ENCODE measurements at regions not wholly inside any gene's neighbourhood (a gene's known extent, or its start where the extent isn't known, plus 50 kb on each side); places are given as distances from the start of the nearest gene placed in this dataset.

DNA sequence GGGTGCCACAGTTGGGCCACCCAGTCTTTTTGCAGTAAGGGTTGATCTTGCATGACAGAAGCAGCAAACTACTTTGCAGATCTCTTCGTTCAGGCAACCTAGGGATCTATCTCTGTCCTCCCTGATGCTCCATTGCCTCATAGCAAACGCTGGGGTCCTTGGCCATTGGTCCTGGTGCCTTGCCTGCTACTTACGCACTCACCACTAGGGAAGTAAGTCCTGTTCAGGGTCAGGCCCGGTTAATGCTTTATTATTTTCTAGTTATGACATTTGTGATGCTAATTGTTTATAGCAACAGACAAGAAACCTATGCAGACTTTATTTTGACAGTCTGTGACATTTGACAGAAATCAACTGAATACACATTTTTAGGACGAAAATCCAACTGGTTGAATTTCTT, 326.5 kb upstream of the FMN2 start:
- TF ChIP-seq, protein P1, sequence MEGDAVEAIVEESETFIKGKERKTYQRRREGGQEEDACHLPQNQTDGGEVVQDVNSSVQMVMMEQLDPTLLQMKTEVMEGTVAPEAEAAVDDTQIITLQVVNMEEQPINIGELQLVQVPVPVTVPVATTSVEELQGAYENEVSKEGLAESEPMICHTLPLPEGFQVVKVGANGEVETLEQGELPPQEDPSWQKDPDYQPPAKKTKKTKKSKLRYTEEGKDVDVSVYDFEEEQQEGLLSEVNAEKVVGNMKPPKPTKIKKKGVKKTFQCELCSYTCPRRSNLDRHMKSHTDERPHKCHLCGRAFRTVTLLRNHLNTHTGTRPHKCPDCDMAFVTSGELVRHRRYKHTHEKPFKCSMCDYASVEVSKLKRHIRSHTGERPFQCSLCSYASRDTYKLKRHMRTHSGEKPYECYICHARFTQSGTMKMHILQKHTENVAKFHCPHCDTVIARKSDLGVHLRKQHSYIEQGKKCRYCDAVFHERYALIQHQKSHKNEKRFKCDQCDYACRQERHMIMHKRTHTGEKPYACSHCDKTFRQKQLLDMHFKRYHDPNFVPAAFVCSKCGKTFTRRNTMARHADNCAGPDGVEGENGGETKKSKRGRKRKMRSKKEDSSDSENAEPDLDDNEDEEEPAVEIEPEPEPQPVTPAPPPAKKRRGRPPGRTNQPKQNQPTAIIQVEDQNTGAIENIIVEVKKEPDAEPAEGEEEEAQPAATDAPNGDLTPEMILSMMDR (IDR thresholded peaks at IDR 0.05), result no peak
- no peak for TF ChIP-seq POLR2A (IDR thresholded peaks at IDR 0.05)

All from right lobe of liver (tissue), 4 donors.